ENCODE measurements at regions not wholly inside any gene's neighbourhood (a gene's known extent, or its start where the extent isn't known, plus 50 kb on each side); places are given as distances from the start of the nearest gene placed in this dataset.

DNA sequence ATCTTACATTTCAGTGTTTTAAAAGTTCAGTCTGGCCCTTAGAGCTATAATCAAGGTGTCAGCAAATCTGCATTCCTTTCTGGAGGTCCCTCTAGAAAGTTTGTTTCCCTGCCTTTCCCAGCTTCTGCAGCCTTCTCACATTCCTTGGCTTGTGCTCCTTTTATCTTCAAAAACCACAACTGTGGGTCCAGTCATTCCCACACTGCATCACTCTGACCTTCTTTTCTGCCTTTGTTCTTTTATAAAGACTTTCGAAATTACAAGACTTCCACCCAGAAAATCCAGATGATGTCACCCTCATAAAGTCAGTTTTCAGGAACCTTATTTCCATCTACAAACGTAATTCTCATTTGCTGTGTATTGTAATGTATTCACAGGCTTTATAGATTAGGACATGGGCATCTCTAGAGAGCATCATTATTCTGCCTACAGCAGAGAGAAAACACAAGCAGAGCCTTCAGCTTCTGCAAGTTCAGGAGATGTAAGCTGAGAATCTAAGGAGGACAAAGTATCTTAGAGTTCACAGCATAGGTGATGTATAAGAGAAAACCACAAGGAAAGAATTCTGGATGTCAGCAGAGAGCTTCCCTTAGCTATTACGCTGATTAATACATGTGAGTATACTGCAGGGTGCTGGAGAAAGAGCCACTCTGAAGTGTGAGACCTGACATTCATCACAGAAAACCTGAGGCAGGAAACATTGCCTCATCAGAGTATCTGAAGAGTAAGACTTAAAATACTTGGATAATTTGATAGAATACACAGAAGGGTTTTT is 1100.2 kb downstream of the CBLN2 start:
- ChIA-PET CTCF (interaction anchor here (0.7 kb wide), 1 partner anchor 583 kb away, joined by 3 read pairs; no protein-coding TSS in a partner anchor), POLR2A (ENCODE audit: low non-redundant PET) (no interaction called here)
- DNase-seq (ENCODE audit: low spot score) = no peak
- TF ChIP-seq CTCF (conservative IDR thresholded peaks at IDR 0.05; ENCODE audit: low read depth) = no peak
- no peak overlapping the region for H3K27ac ChIP-seq

- DNase-seq (ENCODE audit: low spot score) = no peak
- no peak for TF ChIP-seq CTCF (conservative IDR thresholded peaks at IDR 0.05; ENCODE audit: low read depth)
- H3K27ac ChIP-seq = no peak overlapping the region
- ChIA-PET CTCF (no interaction called here), POLR2A (ENCODE audit: low non-redundant PET) (no interaction called here)
Observed at GRCh38 chr18:71442731-71443141, 1101.4 kb downstream of the CBLN2 start.

DNA sequence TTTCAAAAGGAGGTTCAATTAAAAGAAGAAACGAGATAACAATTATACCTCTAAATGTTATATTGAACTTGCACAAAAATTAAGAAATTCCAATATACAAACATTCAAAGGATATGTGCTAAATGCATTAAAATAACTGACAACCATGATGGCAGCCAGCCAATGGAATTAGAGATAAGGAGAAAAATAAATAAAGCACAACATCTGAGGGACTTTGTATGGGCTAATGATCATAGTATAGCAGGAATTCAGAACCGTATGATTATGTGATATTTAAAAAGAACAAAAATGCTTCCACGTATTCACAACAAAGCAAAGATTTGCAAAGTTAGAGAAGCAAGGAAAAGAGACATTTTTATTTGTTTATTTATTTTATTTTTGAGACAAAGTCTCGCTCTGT is 1103.0 kb downstream of the CBLN2 start:
- no peak overlapping the region for H3K27ac ChIP-seq
- ChIA-PET CTCF (no interaction called here), POLR2A (ENCODE audit: low non-redundant PET) (no interaction called here)
- no peak for TF ChIP-seq CTCF (conservative IDR thresholded peaks at IDR 0.05; ENCODE audit: low read depth)
- no peak for DNase-seq (ENCODE audit: low spot score)

- H3K27ac ChIP-seq = no peak overlapping the region
- no peak for DNase-seq (ENCODE audit: low spot score)
- ChIA-PET CTCF (no interaction called here), POLR2A (ENCODE audit: low non-redundant PET) (no interaction called here)
- TF ChIP-seq CTCF (conservative IDR thresholded peaks at IDR 0.05; ENCODE audit: low read depth) = no peak
Observed at GRCh38 chr18:71437511-71437910, 1106.6 kb downstream of the CBLN2 start.

DNA sequence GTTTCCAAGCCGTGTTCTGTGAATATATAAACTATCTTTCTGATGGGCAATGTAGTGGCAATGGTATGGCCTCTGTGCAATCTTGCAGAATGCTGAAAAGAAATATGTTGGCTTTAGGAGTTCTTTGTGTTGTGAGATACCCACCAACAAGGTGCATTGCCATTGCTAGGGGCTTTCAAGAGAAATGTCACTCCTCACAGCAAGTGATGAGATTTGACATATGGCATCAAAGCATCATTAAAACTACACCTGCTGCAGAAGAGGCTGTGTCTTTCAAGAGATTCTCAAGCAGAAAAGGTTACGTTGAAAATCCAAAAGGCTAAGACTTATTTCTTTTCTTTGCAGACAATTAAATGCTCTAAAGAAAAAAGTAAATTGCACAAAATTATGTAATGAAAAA is 1110.8 kb downstream of the CBLN2 start:
- POLR2A ChIA-PET (ENCODE audit: low non-redundant PET) = no interaction called here
- no peak for DNase-seq (ENCODE audit: low spot score)
- no peak overlapping the region for H3K27ac ChIP-seq
- TF ChIP-seq CTCF (conservative IDR thresholded peaks at IDR 0.05; ENCODE audit: low read depth) = no peak
- CTCF ChIA-PET = no interaction called here

- ChIA-PET POLR2A (ENCODE audit: low non-redundant PET) (no interaction called here), CTCF (no interaction called here)
- H3K27ac ChIP-seq = no peak overlapping the region
- DNase-seq (ENCODE audit: low spot score) = no peak
- no peak for TF ChIP-seq CTCF (conservative IDR thresholded peaks at IDR 0.05; ENCODE audit: low read depth)
Observed at GRCh38 chr18:71431689-71432088, 1112.5 kb downstream of the CBLN2 start.
